Karpas-422 (cell line): ENCODE measurements at regions not wholly inside any gene's neighbourhood (a gene's known extent, or its start where the extent isn't known, plus 50 kb on each side); places are given as distances from the start of the nearest gene placed in this dataset.

Source experiments
- DNase-seq: peaks from one replicate; pipeline ENCODE4 v3.0.0-alpha.2; 2015
- H2AFZ ChIP-seq: fragments of 200-600 bp; sonication (generic); 2 replicates; pipeline ENCODE4 v1.6.1; 2014; ENCODE audit warnings: antibody characterized with exemption, low read length, mixed read lengths
- H3K27ac ChIP-seq: fragments of 200-600 bp; sonication (generic); 2 replicates; pipeline ENCODE4 v1.5.1; 2014; ENCODE audit warnings: mild to moderate bottlenecking, low read length, moderate library complexity
- H3K27me3 ChIP-seq: fragments of 200-600 bp; sonication (generic); 2 replicates; pipeline ENCODE4 v1.6.1; 2014; ENCODE audit warnings: low read length, mixed read lengths
- H3K36me3 ChIP-seq: fragments of 200-600 bp; sonication (generic); 2 replicates; pipeline ENCODE4 v1.6.1; 2014; ENCODE audit warnings: low read length, mixed read lengths; ENCODE audit not compliant: insufficient read depth
- H3K4me1 ChIP-seq: fragments of 200-600 bp; sonication (generic); 2 replicates; pipeline ENCODE4 v1.6.1; 2014; ENCODE audit warnings: mild to moderate bottlenecking, low read length, mixed read lengths
- H3K4me2 ChIP-seq: fragments of 200-600 bp; sonication (generic); 2 replicates; pipeline ENCODE4 v1.6.1; 2014; ENCODE audit warnings: low read length, low read depth, mild to moderate bottlenecking; ENCODE audit not compliant: poor library complexity, severe bottlenecking
- H3K4me3 ChIP-seq: fragments of 200-600 bp; sonication (generic); 2 replicates; pipeline ENCODE4 v1.5.1; 2014; ENCODE audit warnings: mild to moderate bottlenecking, antibody characterized with exemption, low read length, mixed read lengths
- H3K79me2 ChIP-seq: fragments of 200-600 bp; sonication (generic); 2 replicates; pipeline ENCODE4 v1.6.1; 2014; ENCODE audit warnings: mild to moderate bottlenecking, low read length, mixed read lengths
- H3K9ac ChIP-seq: fragments of 200-600 bp; sonication (generic); 2 replicates; pipeline ENCODE4 v1.6.0; 2014; ENCODE audit warnings: low read length
- H3K9me2 ChIP-seq: fragments of 200-600 bp; sonication (generic), shearing (Covaris generic); replicated peaks from 2 replicates; pipeline ENCODE4 v1.6.0; 2014; ENCODE audit warnings: mild to moderate bottlenecking, low read length, moderate library complexity; ENCODE audit not compliant: insufficient read depth
- H3K9me3 ChIP-seq: fragments of 300-700, 200-600 bp; sonication (generic); 2 replicates; pipeline ENCODE4 v1.6.1; 2014; ENCODE audit warnings: low read length, mixed read lengths
- H4K20me1 ChIP-seq: fragments of 200-600 bp; sonication (generic); 2 replicates; pipeline ENCODE4 v1.6.1; 2014; ENCODE audit warnings: mild to moderate bottlenecking, antibody characterized with exemption, low read length, low read depth; ENCODE audit not compliant: insufficient read depth

DNA sequence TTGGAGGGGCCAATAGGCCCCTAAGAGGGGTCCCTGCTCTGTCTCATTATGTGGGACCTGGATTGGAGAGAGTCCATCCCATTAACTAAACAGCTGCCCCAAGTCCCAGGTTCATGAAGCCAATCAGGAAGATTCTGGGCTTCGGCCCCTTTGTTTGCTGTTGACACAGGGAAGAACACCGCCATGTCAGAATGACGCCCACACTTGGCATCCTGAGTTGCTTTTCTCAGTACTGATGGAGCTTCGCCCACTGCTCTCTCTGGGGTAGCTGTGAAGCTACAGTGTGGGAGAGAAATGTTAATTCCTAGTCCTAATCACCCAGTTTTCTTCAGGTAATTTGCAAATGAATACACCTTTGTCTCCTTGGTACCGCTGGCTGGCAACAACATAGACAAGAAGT is 264.7 kb downstream of the GLRX3 start:
- Histone ChIP-seq H3K27ac (no peak overlapping the region), H3K4me3 (no peak overlapping the region), H3K79me2 (no peaks in the 10 kb centered on the region), H3K9ac (no peak overlapping the region), H4K20me1 (no peaks in the 10 kb centered on the region), H3K9me3 (peaks cover 3% of the 10 kb centered on the region; the same call in 1 of the 2 replicates), H3K4me2 (no peak overlapping the region), H3K4me1 (no peaks in the 10 kb centered on the region), H3K27me3 (no peaks in the 10 kb centered on the region), H2AFZ (no peak overlapping the region), H3K36me3 (no peaks in the 10 kb centered on the region), H3K9me2 (no peaks in the 10 kb centered on the region)
- no peak for DNase-seq

DNA sequence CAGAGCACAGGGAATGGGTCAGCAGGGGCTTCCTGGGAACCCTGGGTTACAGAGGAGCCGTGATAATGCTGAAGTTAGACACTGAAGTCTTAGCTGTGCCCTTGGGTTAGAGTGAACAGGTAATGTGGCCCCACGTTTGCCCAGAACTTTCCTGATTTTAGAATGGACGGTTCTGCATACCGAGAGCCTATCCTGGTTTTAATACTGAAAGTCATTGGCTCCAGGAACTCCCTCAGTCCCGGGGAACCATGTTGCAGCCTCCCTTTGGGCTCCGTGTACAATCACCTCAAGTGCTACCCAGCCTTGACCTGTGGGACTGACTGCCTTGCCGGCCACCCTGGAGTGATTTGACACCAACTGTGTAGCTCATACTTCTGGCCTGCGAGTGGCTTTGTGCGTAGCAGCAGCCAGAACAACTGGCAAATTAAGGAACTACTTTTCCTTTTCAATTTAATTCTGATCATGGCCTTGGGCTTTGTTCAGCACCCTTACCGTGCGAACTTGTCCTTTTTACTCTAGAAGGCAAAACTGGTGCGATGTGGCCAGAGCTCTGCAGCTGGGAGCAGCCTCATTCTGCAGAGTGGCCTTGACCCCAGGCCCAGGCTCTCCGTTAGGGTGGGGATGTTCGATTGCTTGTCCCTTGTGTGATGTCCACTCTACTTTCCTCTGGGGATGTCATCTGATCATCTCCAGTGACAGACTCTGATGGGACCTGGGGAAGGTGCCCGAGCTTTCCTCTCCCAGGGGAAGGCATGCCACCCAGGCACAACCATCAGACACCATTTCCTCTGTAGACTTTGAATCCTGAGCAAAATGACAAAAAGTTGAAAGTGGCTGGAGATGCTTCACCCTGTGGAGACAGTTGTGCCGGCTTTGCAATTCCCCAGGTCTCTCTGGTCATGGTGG is 265.9 kb downstream of the GLRX3 start:
- no peaks in the 10 kb centered on the region for H3K79me2 ChIP-seq
- no peak overlapping the region for H2AFZ ChIP-seq
- H3K9ac ChIP-seq: no peak overlapping the region
- no peak overlapping the region for H3K4me3 ChIP-seq
- no peak for DNase-seq
- no peaks in the 10 kb centered on the region for H3K9me3 ChIP-seq
- no peaks in the 10 kb centered on the region for H3K4me1 ChIP-seq
- no peak overlapping the region for H3K27ac ChIP-seq
- H3K9me2 ChIP-seq: no peaks in the 10 kb centered on the region
- H3K27me3 ChIP-seq: no peaks in the 10 kb centered on the region
- H4K20me1 ChIP-seq: no peaks in the 10 kb centered on the region
- no peaks in the 10 kb centered on the region for H3K36me3 ChIP-seq
- H3K4me2 ChIP-seq: no peak overlapping the region

DNA sequence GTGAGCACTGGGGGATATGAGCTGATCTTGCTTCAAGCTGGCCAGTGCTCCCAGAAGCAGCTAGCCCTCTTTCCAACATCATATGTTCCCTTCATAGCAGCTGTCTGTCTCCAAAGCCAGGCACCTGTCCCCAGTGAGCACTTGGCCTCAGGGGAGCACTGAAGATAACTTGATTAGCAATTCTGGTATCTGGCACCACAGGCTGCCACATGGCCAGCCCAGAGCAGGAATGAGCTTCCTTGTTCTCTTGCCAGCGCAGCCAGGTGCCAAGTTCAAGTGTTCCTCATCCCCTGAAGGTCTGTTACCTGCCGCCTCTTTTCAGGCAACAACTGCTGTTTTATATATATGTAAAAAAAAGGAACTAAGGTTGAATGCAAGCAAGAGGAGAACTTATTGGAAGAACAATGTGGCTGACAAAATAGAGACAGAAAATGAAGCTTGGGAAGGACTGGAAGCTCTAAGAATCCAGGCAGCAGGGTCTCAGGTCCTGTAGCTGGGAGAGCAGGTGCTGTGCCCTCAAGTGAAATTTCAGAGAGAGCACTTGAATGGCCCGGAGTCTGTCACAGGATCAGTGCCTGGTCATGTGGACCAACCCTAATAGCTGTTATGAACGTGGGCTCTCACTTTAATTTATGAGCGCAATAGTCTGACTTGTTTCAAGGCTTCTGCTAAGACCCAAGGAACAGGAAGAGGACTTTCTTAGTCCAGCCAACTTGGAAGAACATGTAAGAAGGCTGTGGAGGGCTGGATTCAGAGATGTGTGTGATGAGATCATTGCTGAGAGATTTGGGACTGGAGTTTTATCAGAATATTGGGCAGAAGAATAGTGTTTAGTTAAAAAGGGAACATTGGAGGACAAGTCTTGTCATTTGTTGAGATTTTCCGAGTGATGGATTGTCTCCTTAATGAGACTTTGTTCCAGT is 267.2 kb downstream of the GLRX3 start:
- Histone ChIP-seq H2AFZ (no peak overlapping the region), H3K36me3 (no peaks in the 10 kb centered on the region), H3K27ac (no peak overlapping the region), H3K4me3 (no peak overlapping the region), H3K9me3 (no peaks in the 10 kb centered on the region), H3K9me2 (no peaks in the 10 kb centered on the region), H3K27me3 (no peaks in the 10 kb centered on the region), H4K20me1 (no peaks in the 10 kb centered on the region), H3K4me2 (no peak overlapping the region), H3K9ac (no peak overlapping the region), H3K4me1 (no peaks in the 10 kb centered on the region), H3K79me2 (no peaks in the 10 kb centered on the region)
- DNase-seq: no peak

DNA sequence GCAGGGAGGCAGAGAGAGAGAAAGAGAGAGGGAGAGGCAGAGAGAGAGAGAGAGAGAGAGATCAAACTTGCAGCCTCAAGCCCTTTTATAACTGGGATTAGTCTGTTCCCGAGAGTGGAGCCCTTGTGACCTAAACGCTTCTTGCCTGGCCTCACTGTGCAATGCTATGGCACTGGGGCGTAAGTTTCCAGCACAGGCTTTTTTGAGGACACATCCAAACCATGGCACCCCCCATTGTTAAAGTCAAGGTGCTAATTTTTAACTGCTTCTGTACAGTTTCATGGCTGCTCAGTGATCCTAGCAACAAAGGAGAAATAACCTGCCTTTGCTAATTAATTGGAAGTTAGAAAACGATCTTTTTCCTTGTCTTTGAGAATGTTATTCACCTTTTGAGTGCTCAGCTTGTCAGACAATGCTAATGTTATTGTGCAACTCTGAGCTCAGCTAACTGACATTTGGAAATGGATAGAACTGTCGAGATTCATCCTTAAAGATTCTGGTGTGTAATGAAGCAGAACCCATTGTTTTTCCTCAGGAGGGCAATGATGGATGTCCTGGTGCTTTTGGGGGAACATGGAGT is 268.4 kb downstream of the GLRX3 start:
- H3K4me2 ChIP-seq: no peak overlapping the region
- H3K36me3 ChIP-seq: no peaks in the 10 kb centered on the region
- H3K27ac ChIP-seq: no peak overlapping the region
- H3K4me3 ChIP-seq: no peak overlapping the region
- no peaks in the 10 kb centered on the region for H3K4me1 ChIP-seq
- H3K9ac ChIP-seq: no peak overlapping the region
- H4K20me1 ChIP-seq: no peaks in the 10 kb centered on the region
- H3K9me3 ChIP-seq: no peaks in the 10 kb centered on the region
- H3K9me2 ChIP-seq: no peaks in the 10 kb centered on the region
- H2AFZ ChIP-seq: no peak overlapping the region
- no peak for DNase-seq
- no peaks in the 10 kb centered on the region for H3K79me2 ChIP-seq
- H3K27me3 ChIP-seq: no peaks in the 10 kb centered on the region

DNA sequence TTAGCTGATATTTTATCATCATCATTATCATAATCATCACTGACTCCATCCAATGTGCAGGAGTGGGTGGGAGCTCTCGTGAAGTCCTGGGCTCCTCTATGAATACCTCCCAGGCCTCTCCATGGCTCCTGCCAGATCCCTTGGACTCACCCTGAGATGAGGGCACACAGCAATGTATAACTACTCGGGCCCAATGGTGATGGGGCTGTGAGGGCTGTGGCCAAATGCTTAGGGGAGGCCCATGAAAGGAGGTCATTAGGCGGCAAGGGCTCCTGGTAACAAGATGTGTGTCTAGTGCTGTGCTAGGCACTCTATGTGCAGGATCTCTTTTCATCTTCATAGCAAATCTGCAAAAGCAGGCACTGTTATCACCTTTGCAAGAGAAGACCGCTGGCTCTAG is 270.9 kb downstream of the GLRX3 start:
- Histone ChIP-seq H3K9me2 (no peaks in the 10 kb centered on the region), H3K4me2 (no peak overlapping the region), H4K20me1 (no peaks in the 10 kb centered on the region), H3K4me3 (no peak overlapping the region), H3K79me2 (no peaks in the 10 kb centered on the region), H2AFZ (no peak overlapping the region), H3K36me3 (no peaks in the 10 kb centered on the region), H3K27ac (no peak overlapping the region), H3K9me3 (no peaks in the 10 kb centered on the region), H3K4me1 (no peaks in the 10 kb centered on the region), H3K9ac (no peak overlapping the region), H3K27me3 (no peaks in the 10 kb centered on the region)
- no peak for DNase-seq

DNA sequence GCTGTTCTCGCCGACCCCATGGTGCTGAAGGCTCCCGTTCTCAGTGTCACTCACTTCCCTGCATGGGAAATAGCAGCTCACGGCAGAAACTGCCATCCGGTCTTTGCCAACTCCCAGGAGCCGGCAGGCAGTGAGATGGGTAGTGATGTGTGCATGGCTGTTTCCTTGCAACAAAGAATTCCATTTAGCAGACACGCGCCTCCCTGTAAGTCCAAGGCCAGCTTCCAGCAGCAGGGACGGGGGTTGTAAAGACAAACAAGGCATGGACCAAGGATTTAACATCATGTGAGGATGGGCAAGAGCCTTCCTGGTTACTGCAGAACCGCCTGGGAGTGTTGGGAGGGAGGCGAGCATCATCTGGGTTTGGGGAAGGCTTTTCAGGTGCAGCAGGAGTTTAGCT is 273.1 kb downstream of the GLRX3 start:
- no peaks in the 10 kb centered on the region for H3K79me2 ChIP-seq
- no peaks in the 10 kb centered on the region for H3K36me3 ChIP-seq
- no peak overlapping the region for H3K4me3 ChIP-seq
- H3K9me2 ChIP-seq: no peaks in the 10 kb centered on the region
- no peaks in the 10 kb centered on the region for H3K9me3 ChIP-seq
- no peaks in the 10 kb centered on the region for H4K20me1 ChIP-seq
- no peak overlapping the region for H3K27ac ChIP-seq
- no peak overlapping the region for H2AFZ ChIP-seq
- H3K4me2 ChIP-seq: no peak overlapping the region
- no peak overlapping the region for H3K9ac ChIP-seq
- H3K4me1 ChIP-seq: no peaks in the 10 kb centered on the region
- DNase-seq: no peak
- H3K27me3 ChIP-seq: no peaks in the 10 kb centered on the region

DNA sequence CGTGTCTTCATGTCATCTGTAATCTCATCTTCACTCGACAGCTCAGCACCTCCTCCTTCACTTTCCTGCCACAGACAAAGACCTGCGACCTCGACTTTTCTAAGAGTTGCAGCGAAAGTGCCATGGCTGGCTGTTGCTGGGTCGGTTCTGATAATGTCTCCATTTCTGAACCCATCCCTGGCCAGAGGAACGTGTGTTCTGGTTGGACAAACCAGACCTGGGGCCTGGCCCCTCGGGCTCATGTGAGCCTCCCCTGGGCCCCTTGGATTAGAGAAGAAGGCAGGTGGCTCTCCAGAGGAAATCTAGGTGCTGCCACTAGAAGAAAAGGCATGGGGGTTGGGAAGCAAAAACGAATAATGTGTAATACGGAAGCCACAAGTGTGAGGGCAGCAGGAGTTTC is 273.7 kb downstream of the GLRX3 start:
- H3K79me2 ChIP-seq: no peaks in the 10 kb centered on the region
- no peaks in the 10 kb centered on the region for H4K20me1 ChIP-seq
- no peaks in the 10 kb centered on the region for H3K9me2 ChIP-seq
- H3K9ac ChIP-seq: no peak overlapping the region
- no peaks in the 10 kb centered on the region for H3K9me3 ChIP-seq
- H3K4me3 ChIP-seq: no peak overlapping the region
- no peaks in the 10 kb centered on the region for H3K27me3 ChIP-seq
- H3K27ac ChIP-seq: no peak overlapping the region
- H3K36me3 ChIP-seq: no peaks in the 10 kb centered on the region
- no peak overlapping the region for H2AFZ ChIP-seq
- H3K4me2 ChIP-seq: no peak overlapping the region
- no peak for DNase-seq
- no peaks in the 10 kb centered on the region for H3K4me1 ChIP-seq

DNA sequence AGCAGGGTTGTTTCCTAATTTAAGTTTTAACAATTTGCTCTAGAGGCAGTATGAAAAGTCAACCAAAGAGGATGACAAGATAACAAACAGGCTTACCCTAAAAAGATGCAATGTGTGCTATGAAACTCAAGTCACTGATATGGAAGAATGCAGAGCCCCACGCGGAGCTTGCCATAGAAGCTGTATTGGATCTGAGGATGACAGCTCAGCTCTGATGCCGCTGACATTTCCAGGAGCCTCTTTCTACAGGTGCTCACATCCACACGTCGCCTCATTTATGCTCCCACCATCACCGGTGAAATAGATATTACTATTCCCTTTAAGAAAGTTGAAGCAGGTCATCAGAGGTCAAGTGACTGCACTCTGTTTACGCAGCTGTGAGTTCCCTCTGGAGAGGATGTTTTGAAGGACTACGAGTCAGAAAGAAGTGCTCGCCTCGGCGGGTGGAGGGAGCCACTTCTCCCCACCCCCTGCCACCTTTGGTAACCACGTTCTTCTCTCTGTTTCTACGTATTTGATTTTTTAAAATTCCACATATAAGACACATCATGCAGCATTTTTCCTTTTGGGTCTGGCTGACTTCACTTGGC is 275.4 kb downstream of the GLRX3 start:
- DNase-seq: no peak
- H2AFZ ChIP-seq: no peak overlapping the region

More for the DNA sequence above, 275.4 kb downstream of the GLRX3 start:
- Histone ChIP-seq H3K4me3 (no peak overlapping the region), H3K36me3 (no peaks in the 10 kb centered on the region), H3K9me2 (no peaks in the 10 kb centered on the region), H3K4me1 (no peaks in the 10 kb centered on the region), H3K9me3 (no peaks in the 10 kb centered on the region), H3K9ac (no peak overlapping the region), H3K79me2 (no peaks in the 10 kb centered on the region), H3K27ac (no peak overlapping the region), H4K20me1 (no peaks in the 10 kb centered on the region), H3K27me3 (no peaks in the 10 kb centered on the region), H3K4me2 (no peak overlapping the region)
